ENCODE measurements at regions not wholly inside any gene's neighbourhood (a gene's known extent, or its start where the extent isn't known, plus 50 kb on each side); places are given as distances from the start of the nearest gene placed in this dataset.

- no peaks in the 10 kb centered on the region for H3K27me3 ChIP-seq
- H3K4me3 ChIP-seq: no peak overlapping the region
- H3K4me1 ChIP-seq: no peaks in the 10 kb centered on the region
- no peak overlapping the region for H3K27ac ChIP-seq
- no peaks in the 10 kb centered on the region for H3K36me3 ChIP-seq
- no peaks in the 10 kb centered on the region for H3K9me3 ChIP-seq
- DNase-seq: no peak
- intact Hi-C loops (cut with DNase I; ENCODE audit: low total_unique reads): loop anchor here (5.0 kb wide), 1 partner anchor 1025 kb away; no protein-coding TSS in a partner anchor
- TF ChIP-seq CTCF (IDR thresholded peaks at IDR 0.05): peak; percentile 30 to 58
These were observed 383.1 kb downstream of the KCNJ2 start for GRCh38 chr17:70552230-70552981.

GRCh38 chr17:70552982-70553334 lies 383.6 kb downstream of the KCNJ2 start:
- no peak for DNase-seq
- no peak overlapping the region for H3K4me3 ChIP-seq
- H3K27ac ChIP-seq: no peak overlapping the region
- intact Hi-C loops (cut with DNase I; ENCODE audit: low total_unique reads): loop anchor here (5.0 kb wide), 1 partner anchor 1026 kb away; no protein-coding TSS in a partner anchor
- H3K27me3 ChIP-seq: no peaks in the 10 kb centered on the region
- H3K36me3 ChIP-seq: no peaks in the 10 kb centered on the region
- no peak for TF ChIP-seq CTCF (IDR thresholded peaks at IDR 0.05)
- no peaks in the 10 kb centered on the region for H3K9me3 ChIP-seq
- no peaks in the 10 kb centered on the region for H3K4me1 ChIP-seq

- Histone ChIP-seq H3K36me3 (no peaks in the 10 kb centered on the region), H3K9me3 (no peaks in the 10 kb centered on the region), H3K27me3 (no peaks in the 10 kb centered on the region), H3K4me3 (no peak overlapping the region), H3K27ac (no peak overlapping the region), H3K4me1 (no peaks in the 10 kb centered on the region)
- intact Hi-C loops (cut with DNase I; ENCODE audit: low total_unique reads): no loop called here
- DNase-seq: no peak
- TF ChIP-seq CTCF (IDR thresholded peaks at IDR 0.05): no peak
These were observed 386.4 kb downstream of the KCNJ2 start for GRCh38 chr17:70555723-70556122.

- intact Hi-C loops (cut with DNase I; ENCODE audit: low total_unique reads): no loop called here
- H3K4me1 ChIP-seq: no peaks in the 10 kb centered on the region
- no peaks in the 10 kb centered on the region for H3K9me3 ChIP-seq
- no peak overlapping the region for H3K27ac ChIP-seq
- TF ChIP-seq CTCF (IDR thresholded peaks at IDR 0.05): no peak
- no peaks in the 10 kb centered on the region for H3K27me3 ChIP-seq
- no peak for DNase-seq
- no peak overlapping the region for H3K4me3 ChIP-seq
- no peaks in the 10 kb centered on the region for H3K36me3 ChIP-seq
These were observed 389.5 kb downstream of the KCNJ2 start for GRCh38 chr17:70558821-70559220.

- no peak for TF ChIP-seq CTCF (IDR thresholded peaks at IDR 0.05)
- Histone ChIP-seq H3K4me3 (no peak overlapping the region), H3K27me3 (no peaks in the 10 kb centered on the region), H3K36me3 (no peaks in the 10 kb centered on the region), H3K27ac (no peak overlapping the region), H3K4me1 (no peaks in the 10 kb centered on the region), H3K9me3 (no peaks in the 10 kb centered on the region)
- intact Hi-C loops (cut with DNase I; ENCODE audit: low total_unique reads): no loop called here
- DNase-seq: no peak
These were observed 391.1 kb downstream of the KCNJ2 start for GRCh38 chr17:70560471-70560870.

Measured in tibial artery (tissue), 4 donors.